ENCODE measurements at regions not wholly inside any gene's neighbourhood (a gene's known extent, or its start where the extent isn't known, plus 50 kb on each side); places are given as distances from the start of the nearest gene placed in this dataset.

GRCh38 chr12:102763061-102763460 lies 154.0 kb downstream of the PAH start:
- no peak for TF ChIP-seq EZH2 (IDR thresholded peaks at IDR 0.05)
- TF ChIP-seq EZH2phosphoT487 (IDR thresholded peaks at IDR 0.05), result no peak

Data from neural progenitor cell (in vitro differentiated cells).